RWPE2 (cell line): ENCODE measurements at regions not wholly inside any gene's neighbourhood (a gene's known extent, or its start where the extent isn't known, plus 50 kb on each side); places are given as distances from the start of the nearest gene placed in this dataset.

Experiments
- ATAC-seq: fragments of 200-7000 bp; cut with Tn5 transposase; 3 replicates; pipeline ENCODE4 v1.9.1; 2021; ENCODE audit warnings: low read depth
- DNase-seq: peaks from one replicate; pipeline ENCODE4 v3.0.0-alpha.2; 2020; ENCODE audit warnings: low spot score
- H3K27ac ChIP-seq: fragments of 450-650 bp; 2 replicates; pipeline ENCODE4 v1.5.1; 2017; ENCODE audit warnings: mild to moderate bottlenecking; ENCODE audit not compliant: poor library complexity, severe bottlenecking
- H3K27me3 ChIP-seq: fragments of 250-450 bp; sonication (Bioruptor Pico); 2 replicates; pipeline ENCODE4 v1.5.1; 2021; ENCODE audit warnings: mild to moderate bottlenecking, moderate library complexity; ENCODE audit not compliant: insufficient read depth, poor library complexity, severe bottlenecking
- H3K36me3 ChIP-seq: fragments of 250-450 bp; sonication (Bioruptor Pico); 2 replicates; pipeline ENCODE4 v1.5.1; 2020; ENCODE audit warnings: low read depth, mild to moderate bottlenecking, moderate library complexity
- H3K4me1 ChIP-seq: fragments of 250-450 bp; sonication (Bioruptor Pico); 2 replicates; pipeline ENCODE4 v1.5.1; 2021; ENCODE audit warnings: mild to moderate bottlenecking, moderate library complexity; ENCODE audit not compliant: insufficient read depth, poor library complexity, severe bottlenecking
- H3K4me3 ChIP-seq: fragments of 250-450 bp; sonication (Bioruptor Pico); 2 replicates; pipeline ENCODE4 v1.5.1; 2021; ENCODE audit warnings: mild to moderate bottlenecking, moderate library complexity; ENCODE audit not compliant: severe bottlenecking
- H3K9me3 ChIP-seq: fragments of 250-450 bp; sonication (Bioruptor Pico); 2 replicates; pipeline ENCODE4 v1.5.1; 2021; ENCODE audit warnings: mild to moderate bottlenecking, moderate library complexity; ENCODE audit not compliant: severe bottlenecking
- CTCF ChIP-seq: fragments of 450-650 bp; IDR thresholded peaks from one replicate; pipeline ENCODE4 v1.5.1; 2017; ENCODE audit warnings: mild to moderate bottlenecking, moderate library complexity; ENCODE audit not compliant: poor library complexity, severe bottlenecking

- no peak for TF ChIP-seq CTCF
- H3K9me3 ChIP-seq: no peaks in the 10 kb centered on the region
- DNase-seq: no peak
- no peaks in the 10 kb centered on the region for H3K36me3 ChIP-seq
- no peak overlapping the region for H3K4me3 ChIP-seq
- no peak for ATAC-seq
- H3K4me1 ChIP-seq: peaks cover 21% of the 10 kb centered on the region
- no peak overlapping the region for H3K27ac ChIP-seq
- H3K27me3 ChIP-seq: no peaks in the 10 kb centered on the region
Observed at GRCh38 chr1:238962941-238963340, 423.4 kb upstream of the CHRM3 start.

GRCh38 chr1:238961790-238962189 is 424.6 kb upstream of the CHRM3 start:
- Histone ChIP-seq H3K4me3 (no peak overlapping the region), H3K9me3 (no peaks in the 10 kb centered on the region), H3K27me3 (no peaks in the 10 kb centered on the region), H3K27ac (no peak overlapping the region), H3K36me3 (no peaks in the 10 kb centered on the region), H3K4me1 (peaks cover 21% of the 10 kb centered on the region)
- no peak for TF ChIP-seq CTCF
- peak; percentile 38; the same call in 2 of the 3 replicates for ATAC-seq
- DNase-seq: no peak

- no peak overlapping the region for H3K27ac ChIP-seq
- no peak overlapping the region for H3K4me3 ChIP-seq
- DNase-seq (peak; percentile 47), ATAC-seq (peak; percentile 89)
- no peaks in the 10 kb centered on the region for H3K27me3 ChIP-seq
- H3K9me3 ChIP-seq: no peaks in the 10 kb centered on the region
- no peaks in the 10 kb centered on the region for H3K36me3 ChIP-seq
- no peak for TF ChIP-seq CTCF
- H3K4me1 ChIP-seq: peaks cover 21% of the 10 kb centered on the region
Observed at GRCh38 chr1:238960071-238960470, 426.3 kb upstream of the CHRM3 start.

- no peaks in the 10 kb centered on the region for H3K9me3 ChIP-seq
- no peak overlapping the region for H3K4me3 ChIP-seq
- no peaks in the 10 kb centered on the region for H3K27me3 ChIP-seq
- ATAC-seq (no peak), DNase-seq (no peak)
- no peak for TF ChIP-seq CTCF
- no peaks in the 10 kb centered on the region for H3K36me3 ChIP-seq
- H3K4me1 ChIP-seq: peaks cover 10% of the 10 kb centered on the region
- H3K27ac ChIP-seq: no peak overlapping the region
Observed at GRCh38 chr1:238955934-238956333, 430.4 kb upstream of the CHRM3 start.

- H3K4me1 ChIP-seq: peaks cover 2% of the 10 kb centered on the region
- H3K27me3 ChIP-seq: no peaks in the 10 kb centered on the region
- H3K4me3 ChIP-seq: no peak overlapping the region
- no peak overlapping the region for H3K27ac ChIP-seq
- no peak for TF ChIP-seq CTCF
- H3K9me3 ChIP-seq: no peaks in the 10 kb centered on the region
- DNase-seq (no peak), ATAC-seq (no peak)
- H3K36me3 ChIP-seq: no peaks in the 10 kb centered on the region
Observed at GRCh38 chr1:238954865-238955264, 431.5 kb upstream of the CHRM3 start.
